ENCODE measurements at regions not wholly inside any gene's neighbourhood (a gene's known extent, or its start where the extent isn't known, plus 50 kb on each side); places are given as distances from the start of the nearest gene placed in this dataset.

DNA sequence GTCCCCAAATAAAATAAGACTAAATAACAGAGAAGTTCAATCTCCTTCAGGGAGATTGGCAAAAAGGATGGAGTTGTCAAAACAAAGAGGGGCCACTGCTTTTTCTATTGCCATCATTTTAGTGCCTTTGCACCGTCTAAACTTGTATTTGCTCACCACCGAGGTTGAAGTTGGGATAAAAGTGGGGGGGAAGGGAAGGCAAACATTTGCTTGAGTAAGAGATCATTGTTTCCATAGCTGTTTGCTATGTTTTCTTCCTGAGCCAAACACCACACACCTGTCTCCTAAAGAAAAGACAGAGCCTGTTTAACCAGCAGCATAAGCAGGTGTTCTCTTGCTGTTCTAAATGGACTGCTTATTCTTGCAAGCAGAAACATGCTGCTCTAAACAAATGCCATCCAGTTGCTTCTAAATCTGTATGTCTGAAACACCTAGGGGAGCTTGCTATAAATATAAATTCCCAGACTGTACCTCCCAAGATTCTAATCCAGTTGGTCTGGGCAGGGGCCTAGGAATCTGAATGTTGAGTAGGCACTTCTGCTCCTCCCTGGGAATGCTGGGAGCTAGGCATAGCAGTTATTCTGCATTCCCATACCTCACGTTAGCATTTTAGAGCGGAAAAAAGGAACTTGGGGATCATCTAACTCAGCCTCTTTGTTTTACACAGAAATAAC is 179.4 kb upstream of the ARL4C start:
- no peaks in the 10 kb centered on the region for H3K9me3 ChIP-seq
- peaks cover 0 to 15% of the 10 kb centered on the region in 2 donors for H3K4me1 ChIP-seq
- H3K27me3 ChIP-seq: no peaks in the 10 kb centered on the region
- H3K27ac ChIP-seq: no peak overlapping the region
- H3K36me3 ChIP-seq: no peaks in the 10 kb centered on the region
- TF ChIP-seq, protein P1, sequence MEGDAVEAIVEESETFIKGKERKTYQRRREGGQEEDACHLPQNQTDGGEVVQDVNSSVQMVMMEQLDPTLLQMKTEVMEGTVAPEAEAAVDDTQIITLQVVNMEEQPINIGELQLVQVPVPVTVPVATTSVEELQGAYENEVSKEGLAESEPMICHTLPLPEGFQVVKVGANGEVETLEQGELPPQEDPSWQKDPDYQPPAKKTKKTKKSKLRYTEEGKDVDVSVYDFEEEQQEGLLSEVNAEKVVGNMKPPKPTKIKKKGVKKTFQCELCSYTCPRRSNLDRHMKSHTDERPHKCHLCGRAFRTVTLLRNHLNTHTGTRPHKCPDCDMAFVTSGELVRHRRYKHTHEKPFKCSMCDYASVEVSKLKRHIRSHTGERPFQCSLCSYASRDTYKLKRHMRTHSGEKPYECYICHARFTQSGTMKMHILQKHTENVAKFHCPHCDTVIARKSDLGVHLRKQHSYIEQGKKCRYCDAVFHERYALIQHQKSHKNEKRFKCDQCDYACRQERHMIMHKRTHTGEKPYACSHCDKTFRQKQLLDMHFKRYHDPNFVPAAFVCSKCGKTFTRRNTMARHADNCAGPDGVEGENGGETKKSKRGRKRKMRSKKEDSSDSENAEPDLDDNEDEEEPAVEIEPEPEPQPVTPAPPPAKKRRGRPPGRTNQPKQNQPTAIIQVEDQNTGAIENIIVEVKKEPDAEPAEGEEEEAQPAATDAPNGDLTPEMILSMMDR (IDR thresholded peaks at IDR 0.05): no peak
- DNase-seq (ENCODE audit: low spot score in 2 of 2): no peak
- intact Hi-C loops (cut with DNase I): no loop called here
- H3K4me3 ChIP-seq: no peak overlapping the region

DNA sequence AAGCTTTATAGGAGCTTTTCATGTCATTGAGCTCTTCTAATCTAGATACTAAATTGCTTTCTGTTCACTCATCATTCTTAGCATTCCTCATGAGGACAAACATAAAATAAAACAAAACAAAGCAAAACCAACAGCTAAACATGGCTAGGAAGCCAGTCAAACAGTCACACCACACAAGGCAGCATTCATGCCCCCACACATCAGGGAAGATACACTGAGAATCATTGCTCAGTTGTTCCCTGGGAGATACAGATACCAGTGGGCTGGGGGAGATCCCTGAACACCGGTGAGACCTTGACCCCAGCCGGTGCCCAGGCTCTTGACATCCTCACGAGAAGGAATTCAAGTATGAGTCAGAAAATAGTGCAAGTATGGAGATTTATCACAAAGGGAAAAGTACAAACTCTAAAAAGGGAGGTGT is 177.9 kb upstream of the ARL4C start:
- Histone ChIP-seq H3K9me3 (no peaks in the 10 kb centered on the region), H3K36me3 (no peaks in the 10 kb centered on the region), H3K27me3 (no peaks in the 10 kb centered on the region), H3K27ac (no peak overlapping the region), H3K4me1 (peaks cover 0 to 14% of the 10 kb centered on the region in 2 donors), H3K4me3 (no peak overlapping the region)
- TF ChIP-seq, protein P1 (IDR thresholded peaks at IDR 0.05): no peak
- intact Hi-C loops (cut with DNase I): no loop called here
- no peak for DNase-seq (ENCODE audit: low spot score in 2 of 2)

DNA sequence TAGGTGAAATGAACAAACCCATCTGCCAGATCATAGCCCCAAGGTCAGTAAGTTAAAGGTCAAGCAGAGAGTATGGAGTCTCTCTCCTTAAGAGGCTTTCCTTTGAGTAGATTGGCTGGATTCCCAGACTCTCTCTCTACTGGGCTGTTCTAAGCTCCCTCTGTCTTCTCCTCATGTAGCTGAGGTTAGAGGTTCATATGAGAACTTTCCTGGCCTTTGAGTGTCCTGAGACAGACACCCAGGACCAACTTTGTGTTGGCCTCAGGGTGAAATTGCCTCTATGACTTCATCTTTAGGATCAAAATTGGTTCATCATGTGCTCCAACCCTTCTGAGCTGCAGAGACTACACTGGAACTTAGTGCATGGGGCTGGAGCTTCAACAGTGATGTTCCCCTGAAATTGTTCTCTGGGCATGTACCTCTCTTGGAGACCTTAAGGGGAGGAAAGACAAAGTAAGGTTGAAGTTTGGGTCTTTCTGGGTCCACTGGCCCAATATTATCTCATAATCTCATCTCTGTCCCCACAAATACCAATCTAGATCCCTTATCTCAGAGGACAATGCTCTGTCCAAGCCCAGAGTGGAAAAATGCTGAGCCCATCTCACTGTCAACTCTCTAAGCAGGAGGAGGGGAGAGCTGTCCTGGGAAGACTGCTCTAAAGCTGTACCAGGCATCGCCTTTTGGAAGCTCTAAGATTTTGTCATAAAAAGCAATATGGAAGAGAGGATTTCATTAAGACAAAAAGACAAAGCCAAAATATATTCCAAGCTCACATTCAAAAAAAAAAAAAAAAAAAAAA is 177.3 kb upstream of the ARL4C start:
- Histone ChIP-seq H3K27ac (no peak overlapping the region), H3K36me3 (no peaks in the 10 kb centered on the region), H3K27me3 (no peaks in the 10 kb centered on the region), H3K4me3 (no peak overlapping the region), H3K9me3 (no peaks in the 10 kb centered on the region), H3K4me1 (peaks cover 0 to 8% of the 10 kb centered on the region in 2 donors)
- DNase-seq (ENCODE audit: low spot score in 2 of 2): no peak
- TF ChIP-seq, protein P1 (IDR thresholded peaks at IDR 0.05): no peak
- intact Hi-C loops (cut with DNase I): no loop called here

DNA sequence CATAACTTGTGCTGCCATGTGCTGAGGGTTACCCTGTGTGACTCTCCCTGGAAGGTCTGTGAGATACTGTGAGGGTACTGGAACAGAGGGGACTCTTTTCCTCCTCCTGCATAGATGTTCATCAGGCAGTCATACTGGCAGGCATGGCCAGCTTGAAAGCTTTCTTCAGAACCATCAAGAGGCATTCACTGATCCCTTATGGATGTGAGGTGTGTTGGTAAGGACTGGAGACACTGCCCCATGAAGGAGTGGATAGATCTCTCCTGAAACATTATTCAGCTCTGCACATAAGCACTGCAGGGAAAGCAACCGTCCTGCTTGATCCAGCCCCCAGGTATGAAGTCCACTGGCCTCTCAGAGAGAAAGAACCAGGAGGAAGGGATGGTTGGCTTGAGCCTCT is 176.6 kb upstream of the ARL4C start:
- no peak for DNase-seq (ENCODE audit: low spot score in 2 of 2)
- no peaks in the 10 kb centered on the region for H3K36me3 ChIP-seq
- no peak overlapping the region for H3K4me3 ChIP-seq
- H3K27ac ChIP-seq: no peak overlapping the region
- peaks cover 0 to 1% of the 10 kb centered on the region in 2 donors for H3K4me1 ChIP-seq
- intact Hi-C loops (cut with DNase I): no loop called here
- H3K27me3 ChIP-seq: no peaks in the 10 kb centered on the region
- TF ChIP-seq, protein P1 (IDR thresholded peaks at IDR 0.05): no peak
- no peaks in the 10 kb centered on the region for H3K9me3 ChIP-seq

DNA sequence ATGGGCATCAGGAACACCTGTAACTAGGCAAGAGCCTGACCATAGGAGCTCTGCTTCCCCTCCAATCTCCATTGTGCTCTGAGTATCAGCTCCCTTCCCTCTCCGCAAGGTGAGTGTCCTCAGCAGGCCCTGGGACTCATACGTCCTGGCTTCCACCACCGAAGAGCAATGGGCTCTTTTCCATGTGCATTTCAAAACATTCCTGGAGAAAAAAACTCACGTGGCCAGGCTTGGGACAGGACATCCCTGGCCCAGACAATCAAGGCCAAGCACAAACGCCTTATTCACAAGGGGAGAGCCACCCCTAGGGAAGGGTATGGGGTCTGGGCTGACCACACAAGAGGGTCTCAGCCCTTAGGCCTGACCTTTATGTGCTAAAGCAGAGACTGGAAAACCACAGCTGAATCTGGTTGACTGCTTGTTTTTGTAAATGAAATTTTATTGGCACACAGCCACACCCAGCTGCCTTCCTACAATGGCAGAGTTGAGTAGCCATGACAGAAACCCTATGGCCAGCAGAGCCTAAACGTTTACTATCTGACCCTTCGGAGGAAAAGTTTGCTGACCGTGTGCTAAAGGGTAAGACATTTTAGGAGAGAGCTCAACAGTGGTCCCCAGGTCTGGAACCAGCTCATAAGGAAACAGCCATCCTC is 175.7 kb upstream of the ARL4C start:
- Histone ChIP-seq H3K9me3 (no peaks in the 10 kb centered on the region), H3K36me3 (no peaks in the 10 kb centered on the region), H3K27me3 (no peaks in the 10 kb centered on the region), H3K27ac (no peak overlapping the region), H3K4me1 (no peaks in the 10 kb centered on the region), H3K4me3 (no peak overlapping the region)
- intact Hi-C loops (cut with DNase I): no loop called here
- no peak for DNase-seq (ENCODE audit: low spot score in 2 of 2)
- TF ChIP-seq, protein P1 (IDR thresholded peaks at IDR 0.05): no peak
